Right atrium auricular region (tissue), 2 donors: ENCODE measurements at regions not wholly inside any gene's neighbourhood (a gene's known extent, or its start where the extent isn't known, plus 50 kb on each side); places are given as distances from the start of the nearest gene placed in this dataset.

ENCODE experiments used
- DNase-seq: peaks from one replicate; pipeline ENCODE4 v3.0.0-alpha.2; 2019; ENCODE audit warnings: low spot score
- H3K27ac ChIP-seq, 2 donors: fragments of 200-600 bp; sonication (generic); 1 replicate in 1 of 2; 2 replicates in 1 of 2; pipeline ENCODE4 v1.5.1; 2016 to 2019
- H3K27me3 ChIP-seq, 2 donors: fragments of 200-600 bp; sonication (generic); one replicate each; pipeline versions ENCODE4 v1.5.1 to v1.6.0; 2017 to 2019
- H3K36me3 ChIP-seq: fragments of 200-600 bp; sonication (generic); one replicate; pipeline ENCODE4 v1.5.1; 2016
- H3K4me1 ChIP-seq, 2 donors: fragments of 200-600 bp; sonication (generic); one replicate each; pipeline versions ENCODE4 v1.5.1 to v1.6.0; 2017 to 2019
- H3K4me3 ChIP-seq, 2 donors: fragments of 200-600 bp; sonication (generic); 1 replicate in 1 of 2; 2 replicates in 1 of 2; pipeline ENCODE4 v1.5.1; 2017 to 2019; ENCODE audit warnings: mild to moderate bottlenecking in 1 of 2, moderate library complexity in 1 of 2
- H3K9me3 ChIP-seq, 2 donors: fragments of 200-600 bp; sonication (generic); one replicate each; pipeline ENCODE4 v1.5.1; 2019
- TF ChIP-seq, protein P1 (sequence below), 2 donors: fragments of 200-600 bp; sonication (generic); IDR thresholded peaks; one replicate each; pipeline ENCODE4 v1.5.1; 2019; ENCODE audit warnings: antibody characterized with exemption in 2 of 2

GRCh38 chr10:130956251-130956650 lies 355.3 kb downstream of the TCERG1L start:
- Histone ChIP-seq H3K27me3 (no peaks in the 10 kb centered on the region), H3K36me3 (no peaks in the 10 kb centered on the region), H3K9me3 (no peaks in the 10 kb centered on the region), H3K4me3 (no peak overlapping the region), H3K4me1 (no peaks in the 10 kb centered on the region), H3K27ac (no peak overlapping the region)
- TF ChIP-seq, protein P1, sequence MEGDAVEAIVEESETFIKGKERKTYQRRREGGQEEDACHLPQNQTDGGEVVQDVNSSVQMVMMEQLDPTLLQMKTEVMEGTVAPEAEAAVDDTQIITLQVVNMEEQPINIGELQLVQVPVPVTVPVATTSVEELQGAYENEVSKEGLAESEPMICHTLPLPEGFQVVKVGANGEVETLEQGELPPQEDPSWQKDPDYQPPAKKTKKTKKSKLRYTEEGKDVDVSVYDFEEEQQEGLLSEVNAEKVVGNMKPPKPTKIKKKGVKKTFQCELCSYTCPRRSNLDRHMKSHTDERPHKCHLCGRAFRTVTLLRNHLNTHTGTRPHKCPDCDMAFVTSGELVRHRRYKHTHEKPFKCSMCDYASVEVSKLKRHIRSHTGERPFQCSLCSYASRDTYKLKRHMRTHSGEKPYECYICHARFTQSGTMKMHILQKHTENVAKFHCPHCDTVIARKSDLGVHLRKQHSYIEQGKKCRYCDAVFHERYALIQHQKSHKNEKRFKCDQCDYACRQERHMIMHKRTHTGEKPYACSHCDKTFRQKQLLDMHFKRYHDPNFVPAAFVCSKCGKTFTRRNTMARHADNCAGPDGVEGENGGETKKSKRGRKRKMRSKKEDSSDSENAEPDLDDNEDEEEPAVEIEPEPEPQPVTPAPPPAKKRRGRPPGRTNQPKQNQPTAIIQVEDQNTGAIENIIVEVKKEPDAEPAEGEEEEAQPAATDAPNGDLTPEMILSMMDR (IDR thresholded peaks at IDR 0.05) = no peak
- no peak for DNase-seq

GRCh38 chr10:130957423-130957822 lies 354.1 kb downstream of the TCERG1L start:
- TF ChIP-seq, protein P1 (IDR thresholded peaks at IDR 0.05) = no peak
- Histone ChIP-seq H3K27ac (no peak overlapping the region), H3K27me3 (no peaks in the 10 kb centered on the region)

GRCh38 chr10:130958003-130958402 lies 353.5 kb downstream of the TCERG1L start:
- H3K27me3 ChIP-seq = no peaks in the 10 kb centered on the region
- no peak for DNase-seq
- TF ChIP-seq, protein P1 (IDR thresholded peaks at IDR 0.05) = no peak

More at GRCh38 chr10:130957423-130957822, 354.1 kb downstream of the TCERG1L start:
- no peak for DNase-seq
- H3K9me3 ChIP-seq = no peaks in the 10 kb centered on the region
- H3K4me1 ChIP-seq = no peaks in the 10 kb centered on the region
- no peaks in the 10 kb centered on the region for H3K36me3 ChIP-seq
- no peak overlapping the region for H3K4me3 ChIP-seq

GRCh38 chr10:130958981-130959751 lies 352.4 kb downstream of the TCERG1L start:
- Histone ChIP-seq H3K9me3 (no peaks in the 10 kb centered on the region), H3K36me3 (no peaks in the 10 kb centered on the region), H3K27ac (no peak overlapping the region), H3K27me3 (no peaks in the 10 kb centered on the region), H3K4me3 (no peak overlapping the region), H3K4me1 (no peaks in the 10 kb centered on the region)
- TF ChIP-seq, protein P1 (IDR thresholded peaks at IDR 0.05) = no peak
- peak; percentile 53 for DNase-seq

More at GRCh38 chr10:130958003-130958402, 353.5 kb downstream of the TCERG1L start:
- Histone ChIP-seq H3K9me3 (no peaks in the 10 kb centered on the region), H3K4me1 (no peaks in the 10 kb centered on the region), H3K27ac (no peak overlapping the region), H3K4me3 (no peak overlapping the region), H3K36me3 (no peaks in the 10 kb centered on the region)

GRCh38 chr10:130959752-130960195 lies 351.7 kb downstream of the TCERG1L start:
- H3K27ac ChIP-seq = no peak overlapping the region
- no peak overlapping the region for H3K4me3 ChIP-seq
- H3K9me3 ChIP-seq = no peaks in the 10 kb centered on the region
- DNase-seq = peak; percentile 50
- no peaks in the 10 kb centered on the region for H3K36me3 ChIP-seq
- no peaks in the 10 kb centered on the region for H3K4me1 ChIP-seq
- TF ChIP-seq, protein P1 (IDR thresholded peaks at IDR 0.05) = no peak
- no peaks in the 10 kb centered on the region for H3K27me3 ChIP-seq
